HG03039 (cell line): ENCODE measurements at regions not wholly inside any gene's neighbourhood (a gene's known extent, or its start where the extent isn't known, plus 50 kb on each side); places are given as distances from the start of the nearest gene placed in this dataset.
"Not testable (repeated sequence)": the region's sequence is repeated elsewhere in the genome, so short reads cannot be mapped to it uniquely, and the experiment has no call there.

Experiments
- ATAC-seq: cut with Tn5 transposase; IDR thresholded peaks from one replicate; pipeline ENCODE4 v1.9.1; 2021; ENCODE audit warnings: mild to moderate bottlenecking, moderate library complexity; ENCODE audit not compliant: unreplicated experiment

DNA sequence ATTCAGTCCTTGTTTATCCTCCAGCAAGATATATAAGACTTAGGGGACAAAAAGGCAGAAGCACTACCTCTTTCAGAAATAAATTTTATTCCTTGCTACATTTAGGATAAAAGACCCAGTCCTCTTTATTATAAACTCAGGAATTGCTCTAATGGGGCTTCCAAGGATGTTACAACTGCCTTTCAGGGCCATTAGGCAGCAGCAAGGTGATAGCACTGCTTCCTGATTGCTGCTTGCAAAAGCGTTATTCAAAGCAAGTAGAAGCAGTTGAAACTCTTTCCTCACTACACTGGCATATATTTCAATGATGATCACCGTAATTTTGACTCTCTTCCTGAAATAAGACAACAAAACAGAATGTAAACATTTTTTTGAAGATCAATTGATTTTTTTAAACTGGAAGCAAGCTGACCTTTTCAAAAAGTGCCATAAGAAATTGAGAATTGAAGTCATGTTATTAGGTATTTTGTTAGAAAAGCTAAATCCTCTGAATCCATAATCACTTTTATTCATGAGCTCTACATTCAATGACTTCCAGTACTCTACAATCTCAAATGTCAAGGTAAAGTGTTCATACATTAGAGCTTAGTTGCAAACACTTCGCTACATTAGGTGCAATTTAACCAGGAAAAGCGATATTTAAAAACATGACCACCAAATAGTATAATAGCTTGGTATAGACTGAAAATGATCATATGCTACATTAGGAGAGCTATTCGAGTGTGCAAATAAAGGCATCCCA lies 233.4 kb upstream of the SYT10 start:
- no peak for ATAC-seq

DNA sequence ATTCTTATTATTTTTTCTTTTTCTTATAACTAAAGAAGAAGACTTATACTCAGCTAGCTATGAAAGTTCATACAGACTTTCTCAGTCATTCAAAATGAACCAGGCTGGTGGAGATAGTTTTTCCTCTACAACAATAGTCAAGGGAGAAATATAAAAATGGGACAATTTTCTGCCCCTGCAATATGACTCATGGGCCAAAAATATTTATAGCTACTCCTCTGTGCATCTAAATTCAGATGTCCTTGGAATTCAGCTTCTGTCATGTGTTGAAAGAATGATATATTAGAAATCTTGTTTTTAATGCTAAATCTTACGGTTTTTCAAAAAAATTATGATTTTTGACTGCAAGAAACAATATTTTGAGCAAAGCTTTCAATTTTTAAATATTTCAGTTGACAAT lies 237.2 kb upstream of the SYT10 start:
- no peak for ATAC-seq

DNA sequence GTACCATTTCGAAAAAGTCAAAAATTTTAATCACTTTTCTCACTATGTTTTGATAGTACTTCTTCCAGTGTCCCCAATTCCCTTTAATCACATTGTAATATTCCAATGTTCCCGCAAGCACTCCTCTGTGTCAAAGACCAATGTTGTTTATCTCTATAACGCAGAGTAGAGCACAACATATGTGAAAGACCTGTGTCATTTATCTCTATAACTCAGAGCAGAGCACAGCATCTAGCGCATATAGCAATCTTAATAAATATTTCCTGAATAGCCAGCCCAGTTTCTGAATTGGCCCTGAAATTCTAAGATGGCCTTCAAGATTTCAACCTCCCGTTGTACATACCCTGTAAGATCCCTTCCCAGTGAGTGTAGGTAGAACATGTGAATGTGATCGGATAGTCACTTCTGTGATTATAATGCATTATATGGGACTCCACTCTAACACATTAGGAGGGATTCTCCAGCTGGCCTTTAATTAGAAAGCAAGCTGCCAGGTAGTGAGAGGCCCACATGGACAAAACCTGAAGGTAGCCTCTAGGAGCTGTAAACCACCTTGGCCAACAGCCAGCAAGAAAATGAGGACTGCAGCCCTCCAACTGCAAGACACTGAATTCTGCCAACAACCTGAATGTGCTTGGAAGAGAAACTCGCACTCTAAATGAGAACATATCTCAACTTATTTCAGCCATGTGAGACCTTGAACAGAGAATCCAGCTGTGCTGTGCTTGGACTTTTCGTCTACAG lies 238.8 kb upstream of the SYT10 start:
- no peak for ATAC-seq

DNA sequence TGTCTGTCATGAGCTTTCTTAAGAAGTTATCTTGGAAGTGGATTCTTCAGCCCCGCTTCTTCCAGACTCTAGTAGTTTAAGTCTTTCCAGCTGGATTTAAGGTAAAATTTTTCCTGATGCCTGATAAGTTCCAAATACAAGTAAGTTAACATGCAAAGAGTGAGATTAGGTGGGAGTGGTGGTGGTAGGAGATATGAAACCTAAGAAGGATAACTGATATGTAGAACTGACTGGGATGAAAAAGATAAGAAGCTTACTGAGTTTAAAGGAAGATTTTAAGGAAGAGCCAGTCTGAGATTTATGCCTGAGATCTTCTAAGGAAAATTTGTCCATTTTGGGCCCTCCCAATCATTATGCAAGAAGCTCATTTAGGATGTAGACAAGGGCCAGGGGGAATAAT lies 250.9 kb upstream of the SYT10 start:
- no peak for ATAC-seq

DNA sequence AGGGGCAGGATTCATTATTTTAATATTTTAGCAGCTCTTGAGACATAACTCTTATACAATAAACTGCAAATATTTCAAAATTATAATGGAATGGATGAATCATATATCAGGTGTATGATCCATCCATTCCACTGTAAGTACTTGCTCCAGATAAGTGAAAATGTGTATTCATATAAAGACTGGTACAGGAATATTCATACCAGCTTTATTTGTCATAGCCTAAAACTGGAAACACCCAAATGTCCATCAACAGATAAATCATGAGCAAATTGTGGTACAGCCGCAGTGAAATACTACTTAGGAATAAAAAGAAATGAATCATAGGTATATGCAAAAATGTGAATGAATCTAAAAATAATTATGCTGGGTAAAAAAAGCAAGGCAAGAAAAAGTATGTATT lies 263.6 kb upstream of the SYT10 start:
- ATAC-seq, result no peak

DNA sequence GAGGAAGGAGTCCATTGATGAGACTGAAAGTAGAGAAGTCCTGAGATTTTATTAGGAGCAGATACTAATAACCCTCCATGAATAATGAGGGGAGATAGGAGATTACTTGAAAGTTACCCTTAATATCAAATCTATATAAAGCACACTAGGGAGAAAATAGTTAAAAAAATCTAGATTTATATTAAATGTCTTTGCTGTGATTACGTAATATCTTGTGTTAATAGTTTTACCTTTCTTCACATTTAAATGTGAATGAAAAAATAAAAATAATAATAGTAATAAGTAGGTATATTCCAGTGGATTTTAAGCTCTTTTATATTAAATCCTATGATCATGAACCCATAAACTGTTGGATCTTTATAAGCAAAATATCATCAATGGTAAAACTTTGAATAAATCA lies 267.3 kb upstream of the SYT10 start:
- no peak for ATAC-seq

DNA sequence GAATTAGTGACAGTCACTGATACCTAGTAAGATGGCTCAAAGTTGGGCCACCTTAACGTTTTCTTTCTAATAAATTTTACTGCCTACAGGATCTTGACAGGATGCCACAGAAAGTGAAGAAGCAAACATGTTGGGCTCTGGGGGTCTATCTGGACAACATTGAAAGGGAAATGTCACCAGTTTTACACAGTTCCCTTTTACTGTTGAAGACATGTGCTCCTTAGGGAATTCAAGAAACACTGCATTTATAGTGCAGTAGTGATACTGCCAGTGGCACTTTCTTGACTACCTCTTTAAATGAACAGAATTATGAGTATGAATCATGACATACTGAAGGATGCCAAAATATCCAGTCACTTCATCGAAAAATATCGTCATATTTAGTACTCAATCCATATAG lies 269.3 kb upstream of the SYT10 start:
- no peak for ATAC-seq

DNA sequence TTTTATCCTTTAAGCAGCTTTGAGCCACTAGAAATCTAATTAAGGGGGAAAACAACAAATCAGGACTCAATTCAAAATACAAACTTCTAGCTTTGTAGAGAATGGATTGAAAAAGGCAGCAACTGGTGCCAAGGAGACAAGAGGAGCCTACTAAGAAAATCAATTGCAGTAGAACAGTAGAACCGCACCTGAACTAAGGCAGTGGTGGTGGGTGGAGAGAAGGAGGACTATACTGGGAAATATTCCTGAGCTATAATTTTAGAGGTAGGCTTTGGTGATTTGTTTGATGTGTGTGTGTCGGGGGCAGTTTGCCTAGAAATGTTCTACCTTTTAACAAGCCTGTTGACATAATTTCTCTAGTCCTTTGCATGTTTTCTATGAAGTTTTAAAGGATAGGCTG lies 270.9 kb upstream of the SYT10 start:
- ATAC-seq, result no peak

DNA sequence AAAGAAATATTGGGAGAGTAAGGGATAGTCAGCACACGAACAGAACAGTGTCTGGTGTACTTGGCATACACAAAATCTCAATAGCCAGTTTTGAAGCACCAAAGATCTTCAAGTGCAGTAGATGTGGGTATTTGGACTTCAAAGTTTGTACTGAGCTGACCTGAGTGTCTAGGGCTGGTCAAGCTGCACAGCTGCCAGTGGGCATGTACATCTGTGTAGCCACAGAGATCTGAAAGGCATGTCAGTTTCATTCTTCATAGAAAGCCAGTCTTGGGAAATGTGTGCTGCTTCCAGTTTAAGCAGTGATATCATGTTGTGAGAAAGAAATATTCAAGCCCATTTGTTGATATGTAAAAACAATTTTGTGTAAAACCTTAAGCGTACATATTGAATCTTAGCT lies 279.0 kb upstream of the SYT10 start:
- no peak for ATAC-seq

DNA sequence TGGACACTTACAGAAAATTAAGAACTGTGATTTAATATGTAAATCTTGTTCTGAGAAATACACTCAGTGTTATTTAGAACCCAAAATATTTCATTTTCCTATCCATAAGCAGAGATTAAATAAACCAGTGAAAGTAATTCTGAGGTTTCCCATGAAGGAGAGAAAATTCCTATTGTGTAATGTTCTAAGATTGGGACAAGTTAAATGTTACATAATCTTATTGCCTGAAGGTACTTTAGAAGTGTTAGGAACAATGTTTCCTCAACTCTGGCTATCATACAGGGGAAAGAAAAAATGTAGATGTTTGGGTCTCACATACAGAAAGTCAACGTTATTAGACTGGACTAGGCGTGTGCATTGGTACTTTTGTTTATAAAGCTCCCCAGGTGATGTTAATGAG lies 281.9 kb upstream of the SYT10 start:
- ATAC-seq, result no peak

DNA sequence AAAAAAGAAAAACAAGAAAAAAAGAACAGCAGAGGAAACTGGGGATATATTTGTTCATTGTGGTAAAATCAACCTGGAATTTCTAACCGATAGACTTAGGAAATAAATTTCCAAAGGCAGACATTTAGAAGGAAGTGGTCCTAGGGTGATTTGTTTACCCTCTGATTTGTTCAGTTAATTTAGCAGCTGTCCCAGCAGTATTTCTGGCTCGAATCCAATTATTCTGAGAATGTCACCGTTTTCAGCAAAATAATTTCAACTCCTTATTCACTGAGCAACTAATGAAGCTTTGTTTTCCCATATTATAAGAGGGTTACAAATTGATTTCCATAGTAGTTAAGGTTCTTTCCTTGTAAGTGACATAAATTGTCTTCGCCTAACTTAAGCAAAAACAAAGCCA lies 285.2 kb upstream of the SYT10 start:
- no peak for ATAC-seq

DNA sequence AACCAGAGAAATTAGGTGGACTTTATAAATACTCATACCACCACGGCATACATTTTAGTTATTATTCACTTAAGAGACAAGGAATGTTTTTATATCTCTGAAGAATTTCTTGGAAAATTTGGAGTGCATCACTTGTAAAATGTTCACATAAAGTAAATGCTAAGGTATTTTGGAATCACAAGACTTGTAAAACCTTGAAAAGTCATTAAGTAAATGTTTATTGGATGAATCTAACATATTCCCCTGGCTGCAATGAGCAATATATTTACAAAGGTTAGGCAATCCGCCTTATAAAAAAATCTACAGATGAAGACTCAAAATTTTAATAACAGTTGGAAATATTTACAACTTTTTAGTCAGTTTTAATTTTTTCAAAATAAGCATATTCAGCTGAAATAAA lies 287.4 kb upstream of the ALG10 start:
- no peak for ATAC-seq

DNA sequence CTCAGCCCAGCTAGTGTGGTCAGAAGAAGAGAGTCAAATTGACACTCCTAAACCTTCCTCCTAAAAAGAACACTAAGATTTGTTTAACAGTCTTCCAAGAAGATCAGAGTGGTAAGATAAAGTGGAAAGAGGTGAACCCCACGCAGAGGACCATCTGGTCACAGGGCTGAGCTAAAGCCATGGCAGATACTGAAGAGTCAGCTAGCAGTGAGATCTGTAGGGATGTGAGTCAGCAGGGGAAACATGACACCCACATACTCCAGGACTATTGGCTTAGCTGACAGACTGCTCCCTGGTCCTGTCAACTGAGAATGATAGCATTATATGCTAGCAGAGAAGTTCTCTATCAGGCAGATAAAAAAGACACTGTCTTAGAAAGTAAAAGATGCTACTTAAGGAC lies 269.4 kb upstream of the ALG10 start:
- no peak for ATAC-seq

DNA sequence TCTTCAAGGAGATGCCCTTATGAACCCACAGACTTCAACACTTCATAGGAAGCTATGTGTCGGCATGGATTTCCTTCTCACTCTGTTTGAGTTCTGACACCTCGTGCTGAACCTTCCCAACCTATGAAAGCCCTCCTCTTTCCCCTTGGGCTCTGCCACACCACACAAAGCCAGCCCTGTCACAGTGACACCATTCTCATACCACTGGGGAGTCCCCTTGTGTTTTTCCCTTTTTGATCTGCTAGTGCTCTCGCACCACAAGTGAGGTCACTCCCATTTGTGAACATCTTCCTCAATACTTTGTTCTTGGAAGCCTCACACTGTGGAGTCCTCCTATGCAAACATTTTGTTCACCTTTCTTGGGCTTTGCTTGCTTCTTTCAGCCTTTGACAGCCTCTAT lies 264.6 kb upstream of the ALG10 start:
- ATAC-seq, result no peak

DNA sequence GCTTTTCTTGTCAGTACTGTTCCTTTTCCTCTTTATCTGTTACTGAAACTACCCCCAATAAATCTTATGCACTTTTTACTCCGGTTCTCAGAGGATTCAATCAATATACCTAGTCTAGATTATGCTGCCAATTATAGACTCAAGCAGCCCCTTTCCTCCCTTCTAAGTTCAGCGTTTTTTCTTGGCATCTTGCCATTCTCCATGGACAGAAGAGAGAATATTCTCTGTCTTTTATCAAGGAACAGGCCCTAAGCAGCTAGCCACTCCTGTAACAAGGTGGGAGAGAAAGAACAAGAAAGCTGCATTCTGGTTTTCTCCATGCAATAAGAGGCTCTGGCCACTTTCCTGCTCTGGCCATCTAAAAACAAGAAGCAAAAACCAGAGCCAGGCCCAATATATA lies 263.0 kb upstream of the ALG10 start:
- ATAC-seq, result no peak

DNA sequence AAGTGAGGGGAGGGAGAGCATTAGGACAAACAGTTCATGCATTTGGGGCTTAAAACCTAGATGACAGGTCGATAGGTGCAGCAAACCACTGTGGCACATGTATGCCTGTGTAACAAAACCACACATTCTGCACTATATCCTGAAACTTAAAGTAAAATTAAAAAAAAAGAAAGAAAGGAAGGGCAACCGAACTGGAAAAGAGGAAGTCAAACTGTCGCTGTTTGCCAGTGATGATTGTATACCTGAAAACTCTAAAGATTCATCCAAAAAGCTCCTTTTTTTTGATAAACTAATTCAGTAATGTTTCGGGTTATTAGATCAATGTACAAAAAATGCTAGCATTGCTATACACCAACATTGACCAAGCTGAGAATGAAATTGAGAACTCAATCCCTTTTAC lies 259.0 kb upstream of the ALG10 start:
- no peak for ATAC-seq

DNA sequence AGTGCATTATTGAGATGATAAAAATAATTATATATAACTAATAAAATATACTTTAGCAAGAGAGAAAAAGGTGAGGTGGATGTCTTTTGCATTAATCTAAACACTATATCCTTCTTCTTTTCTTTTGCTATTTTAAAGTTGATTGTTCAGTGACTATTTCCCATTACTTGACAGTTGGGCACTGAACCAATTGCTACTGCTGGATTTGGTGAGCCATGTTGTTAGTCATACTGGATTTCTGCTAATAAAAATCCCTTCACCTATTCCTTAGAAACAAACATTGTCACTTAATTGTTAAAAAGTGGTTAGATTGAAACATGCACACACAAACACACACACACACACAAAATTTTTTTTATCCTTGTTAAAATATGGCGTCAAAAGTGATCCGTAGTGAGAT lies 251.6 kb upstream of the ALG10 start:
- ATAC-seq, result no peak

DNA sequence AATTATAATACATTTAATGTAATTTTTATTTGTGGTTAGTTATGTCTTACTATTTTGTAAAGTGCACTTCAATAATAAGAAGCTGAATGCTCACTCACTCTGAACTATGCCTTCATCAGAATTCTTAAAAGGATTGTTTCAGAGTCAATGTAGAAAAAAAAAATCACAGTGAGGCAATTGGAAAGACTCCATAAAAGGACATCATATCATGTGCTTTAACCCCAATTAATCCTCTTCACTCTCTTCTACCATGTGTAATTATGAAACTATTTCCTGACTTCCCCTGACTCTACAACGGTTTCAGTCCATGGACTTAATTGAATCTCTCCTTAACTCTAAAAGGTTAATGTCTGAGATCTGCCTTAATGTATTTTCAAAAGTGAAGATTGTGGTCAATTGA lies 250.4 kb upstream of the ALG10 start:
- no peak for ATAC-seq

DNA sequence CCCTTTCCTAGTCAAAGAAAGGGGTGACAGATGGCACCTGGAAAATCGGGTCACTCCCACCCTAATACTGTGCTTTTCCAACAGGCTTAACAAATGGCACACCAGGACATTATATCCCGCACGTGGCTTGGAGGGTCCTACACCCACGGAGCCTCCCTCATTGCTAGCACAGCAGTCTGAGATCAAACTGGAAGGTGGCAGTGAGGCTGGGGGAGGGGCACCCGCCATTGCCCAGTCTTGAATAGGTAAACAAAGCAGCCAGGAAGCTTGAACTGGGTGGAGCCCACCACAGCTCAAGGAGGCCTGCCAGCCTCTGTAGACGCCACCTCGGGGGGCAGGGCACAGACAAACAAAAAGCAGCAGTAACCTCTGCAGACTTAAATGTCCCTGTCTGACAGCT lies 249.2 kb upstream of the ALG10 start:
- ATAC-seq, result not testable (repeated sequence)

DNA sequence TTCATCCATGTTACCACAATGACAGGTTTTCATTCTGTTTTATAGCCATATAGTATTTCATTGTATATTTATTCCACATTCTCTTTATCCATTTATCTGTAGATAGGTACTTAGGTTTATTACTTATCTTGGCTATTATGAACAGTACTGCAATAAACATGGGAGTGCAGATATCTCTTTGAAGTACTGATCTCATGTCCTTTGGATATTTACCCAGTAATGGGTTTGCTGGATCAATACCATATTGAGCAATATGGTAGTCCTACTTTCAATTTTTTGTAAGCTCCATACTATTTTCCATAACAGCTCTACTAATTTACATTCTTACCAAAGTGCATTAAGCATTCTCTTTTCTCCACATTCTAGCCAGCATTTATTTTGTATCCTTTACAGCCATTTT lies 235.8 kb upstream of the ALG10 start:
- ATAC-seq, result no peak

DNA sequence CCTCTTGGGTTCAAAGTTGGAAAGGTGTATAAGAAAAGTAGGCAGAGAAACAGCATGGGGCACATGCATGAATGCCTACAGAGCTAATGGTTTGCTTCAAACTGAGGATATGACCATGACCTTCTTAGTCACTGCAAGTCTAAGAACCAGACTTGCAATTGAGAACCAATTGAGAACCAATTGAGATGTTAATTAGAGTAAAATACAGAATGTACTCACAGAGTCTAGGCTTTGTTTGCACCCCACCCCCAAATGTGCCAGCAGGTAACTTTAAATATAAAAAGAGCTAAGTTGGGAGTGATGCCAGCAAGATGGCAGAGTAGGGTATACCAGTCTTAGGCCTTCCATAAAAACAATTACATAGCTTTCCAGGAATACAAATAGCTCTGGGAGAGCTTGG lies 227.3 kb upstream of the ALG10 start:
- ATAC-seq, result no peak

DNA sequence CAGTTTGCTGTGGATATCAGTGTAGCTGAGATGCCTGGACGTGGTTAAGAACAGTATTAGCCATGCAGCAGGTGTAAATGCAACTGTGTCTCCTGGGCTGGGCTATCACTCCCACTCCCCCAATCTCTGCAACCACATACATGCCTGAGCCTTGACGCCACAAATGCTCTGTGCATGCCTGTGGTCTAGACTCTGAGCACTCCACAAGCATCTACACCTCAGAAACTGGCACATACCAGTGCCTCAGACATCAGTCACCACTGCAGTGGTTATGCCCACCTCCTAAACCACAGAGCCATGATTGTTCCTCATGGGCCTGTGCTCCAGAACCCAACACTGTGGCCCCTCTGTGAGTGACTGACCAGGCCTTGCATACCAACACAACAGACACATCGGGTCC lies 226.8 kb upstream of the ALG10 start:
- ATAC-seq, result no peak

DNA sequence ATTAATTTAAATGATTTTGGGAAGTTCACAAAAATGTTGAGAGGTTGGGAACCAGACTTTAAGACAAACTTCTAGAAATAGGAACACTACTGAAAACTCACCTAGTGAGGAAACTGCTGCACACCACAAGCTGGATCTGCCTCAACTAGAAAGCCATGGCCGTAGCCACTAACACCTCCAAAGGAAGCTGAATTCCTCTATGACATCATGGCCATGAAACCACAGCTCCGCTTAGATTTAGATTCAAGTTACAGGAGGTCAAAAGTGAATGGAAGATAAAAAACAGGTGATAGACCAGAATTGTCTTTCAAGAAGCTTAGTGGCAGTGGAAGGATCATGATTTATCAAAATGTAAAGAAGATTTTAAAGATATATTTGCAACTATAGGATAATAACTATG lies 208.8 kb upstream of the ALG10 start:
- ATAC-seq, result no peak
